ENCODE measurements at regions not wholly inside any gene's neighbourhood (a gene's known extent, or its start where the extent isn't known, plus 50 kb on each side); places are given as distances from the start of the nearest gene placed in this dataset.

DNA sequence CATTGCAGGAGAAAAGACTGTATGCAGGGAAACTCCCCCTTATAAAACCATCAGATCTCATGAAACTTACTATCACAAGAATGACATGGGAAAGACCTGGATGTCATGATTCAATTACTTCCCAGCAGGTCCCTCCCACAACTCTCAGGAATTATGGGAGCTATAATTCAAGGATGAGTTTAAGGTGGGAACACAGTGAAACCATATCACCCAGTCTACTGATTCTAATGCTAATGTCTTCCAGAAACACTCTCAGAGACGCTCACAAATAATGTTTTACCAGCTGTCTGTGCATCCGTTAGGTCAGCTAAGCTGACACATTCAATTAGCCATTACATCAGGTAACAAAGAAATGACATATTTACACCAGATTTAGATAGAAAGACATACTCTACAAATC lies 637.9 kb downstream of the NLGN4Y start:
- no peaks in the 10 kb centered on the region for H3K4me1 Mint-ChIP-seq (ENCODE audit: low read depth)
- no peak for DNase-seq
- CTCF ChIA-PET = no interaction called here
- POLR2A ChIA-PET = no interaction called here
- no peaks in the 10 kb centered on the region for H3K36me3 Mint-ChIP-seq (ENCODE audit: low read depth)
- no peak overlapping the region for H3K27ac Mint-ChIP-seq
- no peak overlapping the region for H3K4me3 Mint-ChIP-seq
- TF ChIP-seq, protein P1, sequence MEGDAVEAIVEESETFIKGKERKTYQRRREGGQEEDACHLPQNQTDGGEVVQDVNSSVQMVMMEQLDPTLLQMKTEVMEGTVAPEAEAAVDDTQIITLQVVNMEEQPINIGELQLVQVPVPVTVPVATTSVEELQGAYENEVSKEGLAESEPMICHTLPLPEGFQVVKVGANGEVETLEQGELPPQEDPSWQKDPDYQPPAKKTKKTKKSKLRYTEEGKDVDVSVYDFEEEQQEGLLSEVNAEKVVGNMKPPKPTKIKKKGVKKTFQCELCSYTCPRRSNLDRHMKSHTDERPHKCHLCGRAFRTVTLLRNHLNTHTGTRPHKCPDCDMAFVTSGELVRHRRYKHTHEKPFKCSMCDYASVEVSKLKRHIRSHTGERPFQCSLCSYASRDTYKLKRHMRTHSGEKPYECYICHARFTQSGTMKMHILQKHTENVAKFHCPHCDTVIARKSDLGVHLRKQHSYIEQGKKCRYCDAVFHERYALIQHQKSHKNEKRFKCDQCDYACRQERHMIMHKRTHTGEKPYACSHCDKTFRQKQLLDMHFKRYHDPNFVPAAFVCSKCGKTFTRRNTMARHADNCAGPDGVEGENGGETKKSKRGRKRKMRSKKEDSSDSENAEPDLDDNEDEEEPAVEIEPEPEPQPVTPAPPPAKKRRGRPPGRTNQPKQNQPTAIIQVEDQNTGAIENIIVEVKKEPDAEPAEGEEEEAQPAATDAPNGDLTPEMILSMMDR (IDR thresholded peaks at IDR 0.05) = no peak
- intact Hi-C loops (cut with micrococcal nuclease) = no loop called here
- no peaks in the 10 kb centered on the region for H3K27me3 Mint-ChIP-seq
- no peak for ATAC-seq
- H3K9me3 Mint-ChIP-seq = no peaks in the 10 kb centered on the region

DNA sequence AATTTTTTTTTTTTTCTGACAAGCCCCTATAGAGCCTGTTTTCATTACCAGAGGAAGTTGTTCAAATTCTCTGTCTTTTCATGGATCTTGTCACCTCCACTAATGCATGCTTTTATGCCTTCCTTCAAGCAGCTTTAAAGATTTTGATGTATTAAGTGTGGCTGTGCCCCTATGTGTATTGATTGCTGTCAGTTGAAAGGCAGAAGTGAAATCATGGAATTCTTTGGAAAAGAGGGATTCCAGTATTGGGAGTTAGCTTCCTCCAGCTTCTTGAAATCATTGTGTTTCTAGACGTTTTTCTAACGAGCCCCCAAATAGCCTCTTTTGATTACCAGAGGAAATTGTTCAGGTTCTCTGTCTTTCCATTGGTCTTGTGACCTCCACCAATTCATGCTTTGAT lies 655.6 kb downstream of the NLGN4Y start:
- H3K4me1 Mint-ChIP-seq (ENCODE audit: low read depth) = no peaks in the 10 kb centered on the region
- TF ChIP-seq, protein P1 (IDR thresholded peaks at IDR 0.05) = no peak
- DNase-seq (no peak), ATAC-seq (no peak)
- intact Hi-C loops (cut with micrococcal nuclease) = no loop called here
- ChIA-PET POLR2A (no interaction called here), CTCF (no interaction called here)
- no peaks in the 10 kb centered on the region for H3K36me3 Mint-ChIP-seq (ENCODE audit: low read depth)
- H3K4me3 Mint-ChIP-seq = no peak overlapping the region
- H3K27me3 Mint-ChIP-seq = no peaks in the 10 kb centered on the region
- no peak overlapping the region for H3K27ac Mint-ChIP-seq
- no peaks in the 10 kb centered on the region for H3K9me3 Mint-ChIP-seq

DNA sequence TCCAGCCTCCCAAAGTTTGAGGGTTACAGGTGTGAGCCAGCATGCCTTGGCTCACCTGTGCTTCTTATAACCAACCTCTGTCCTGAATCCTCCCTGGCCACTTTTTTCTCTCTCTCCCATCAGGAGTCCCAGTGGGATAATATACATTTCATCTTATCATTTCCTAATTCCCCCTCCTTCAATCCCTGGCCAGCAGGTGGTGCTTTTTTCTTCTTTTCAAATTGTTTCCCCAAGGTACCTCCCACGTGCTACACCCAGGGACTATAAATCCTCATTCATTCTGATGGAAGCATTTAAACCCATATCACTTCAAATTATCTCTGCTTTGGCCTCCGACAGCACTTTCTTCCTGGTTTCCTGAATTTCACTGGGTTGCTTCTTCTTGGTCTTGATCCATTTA lies 704.7 kb downstream of the NLGN4Y start:
- ATAC-seq (no peak), DNase-seq (no peak)
- Mint-ChIP-seq H3K4me1 (ENCODE audit: low read depth) (no peaks in the 10 kb centered on the region), H3K9me3 (no peaks in the 10 kb centered on the region), H3K4me3 (no peak overlapping the region), H3K27ac (no peak overlapping the region), H3K27me3 (no peaks in the 10 kb centered on the region), H3K36me3 (ENCODE audit: low read depth) (no peaks in the 10 kb centered on the region)
- ChIA-PET POLR2A (no interaction called here), CTCF (no interaction called here)
- TF ChIP-seq, protein P1 (IDR thresholded peaks at IDR 0.05) = no peak
- intact Hi-C loops (cut with micrococcal nuclease) = no loop called here

DNA sequence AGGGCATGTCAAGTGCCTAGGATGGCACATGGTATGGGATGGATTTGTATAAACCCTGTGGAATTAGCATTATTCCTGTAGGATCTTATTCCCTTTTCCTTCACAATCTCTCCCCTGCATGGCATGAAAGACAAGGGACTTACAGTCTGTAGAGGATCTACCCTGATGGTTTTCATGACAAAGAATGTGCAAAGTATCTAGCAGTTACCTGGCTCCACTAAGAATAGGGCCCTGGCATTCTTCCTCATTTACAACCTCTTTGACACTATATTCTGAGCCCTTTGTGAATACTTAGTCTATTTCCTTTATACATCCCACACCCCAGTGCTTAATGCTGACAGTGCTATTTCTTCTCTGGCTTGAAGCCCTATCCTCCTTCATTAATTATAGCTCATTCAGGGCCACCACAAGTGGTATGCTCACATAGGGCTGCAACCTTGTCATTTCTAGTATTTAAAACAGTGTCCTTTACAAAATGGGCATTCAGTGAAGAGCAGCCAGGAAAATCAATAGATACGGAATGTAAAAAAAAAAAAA lies 715.3 kb downstream of the NLGN4Y start:
- H3K9me3 Mint-ChIP-seq = no peaks in the 10 kb centered on the region
- no peak overlapping the region for H3K27ac Mint-ChIP-seq
- H3K4me3 Mint-ChIP-seq = no peak overlapping the region
- DNase-seq = no peak
- POLR2A ChIA-PET = no interaction called here
- H3K27me3 Mint-ChIP-seq = no peaks in the 10 kb centered on the region
- H3K36me3 Mint-ChIP-seq (ENCODE audit: low read depth) = no peaks in the 10 kb centered on the region
- CTCF ChIA-PET = no interaction called here
- no peaks in the 10 kb centered on the region for H3K4me1 Mint-ChIP-seq (ENCODE audit: low read depth)
- intact Hi-C loops (cut with micrococcal nuclease) = no loop called here
- ATAC-seq = no peak
- TF ChIP-seq, protein P1 (IDR thresholded peaks at IDR 0.05) = no peak

DNA sequence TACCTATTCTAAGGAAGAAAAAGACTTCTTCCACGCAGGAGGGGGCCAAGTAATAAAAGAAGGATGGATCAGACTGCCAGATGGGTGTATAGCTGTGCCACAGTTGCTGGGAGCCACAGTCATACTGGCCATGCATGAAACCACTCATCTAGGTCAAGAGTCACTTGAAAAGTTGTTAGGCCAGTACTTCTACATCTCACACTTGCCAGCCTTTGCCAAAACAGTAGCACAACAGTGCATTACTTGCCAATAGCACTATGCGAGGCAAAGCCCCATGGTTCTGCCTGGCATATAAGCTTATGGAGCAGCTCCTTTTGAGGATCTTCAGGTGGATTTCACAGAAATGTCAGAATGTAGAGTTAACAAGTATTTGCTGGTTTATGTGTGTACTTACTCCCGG lies 735.0 kb downstream of the NLGN4Y start:
- no peak for DNase-seq
- ATAC-seq = no peak
- no peak overlapping the region for H3K4me3 Mint-ChIP-seq
- H3K27me3 Mint-ChIP-seq = no peaks in the 10 kb centered on the region
- TF ChIP-seq, protein P1 (IDR thresholded peaks at IDR 0.05) = no peak
- H3K9me3 Mint-ChIP-seq = no peaks in the 10 kb centered on the region
- intact Hi-C loops (cut with micrococcal nuclease) = no loop called here
- H3K36me3 Mint-ChIP-seq (ENCODE audit: low read depth) = no peaks in the 10 kb centered on the region
- ChIA-PET POLR2A (no interaction called here), CTCF (no interaction called here)
- no peak overlapping the region for H3K27ac Mint-ChIP-seq
- no peaks in the 10 kb centered on the region for H3K4me1 Mint-ChIP-seq (ENCODE audit: low read depth)

Measured in activated CD8-positive, alpha-beta T cell treated with anti-CD3 and anti-CD28 coated beads for 36 hours (primary cell).